Activated naive CD4-positive, alpha-beta T cell treated with Interleukin-2 at 50 U/mL for 16 hours (primary cell): ENCODE measurements at regions not wholly inside any gene's neighbourhood (a gene's known extent, or its start where the extent isn't known, plus 50 kb on each side); places are given as distances from the start of the nearest gene placed in this dataset.
A peak's percentile ranks its signal among the peaks of the same experiment; 100 is the strongest.
"Not testable (repeated sequence)": the region's sequence is repeated elsewhere in the genome, so short reads cannot be mapped to it uniquely, and the experiment has no call there.

ENCODE experiments used
- DNase-seq: peaks from one replicate; pipeline ENCODE4 v3.0.0-alpha.2; 2020

DNA sequence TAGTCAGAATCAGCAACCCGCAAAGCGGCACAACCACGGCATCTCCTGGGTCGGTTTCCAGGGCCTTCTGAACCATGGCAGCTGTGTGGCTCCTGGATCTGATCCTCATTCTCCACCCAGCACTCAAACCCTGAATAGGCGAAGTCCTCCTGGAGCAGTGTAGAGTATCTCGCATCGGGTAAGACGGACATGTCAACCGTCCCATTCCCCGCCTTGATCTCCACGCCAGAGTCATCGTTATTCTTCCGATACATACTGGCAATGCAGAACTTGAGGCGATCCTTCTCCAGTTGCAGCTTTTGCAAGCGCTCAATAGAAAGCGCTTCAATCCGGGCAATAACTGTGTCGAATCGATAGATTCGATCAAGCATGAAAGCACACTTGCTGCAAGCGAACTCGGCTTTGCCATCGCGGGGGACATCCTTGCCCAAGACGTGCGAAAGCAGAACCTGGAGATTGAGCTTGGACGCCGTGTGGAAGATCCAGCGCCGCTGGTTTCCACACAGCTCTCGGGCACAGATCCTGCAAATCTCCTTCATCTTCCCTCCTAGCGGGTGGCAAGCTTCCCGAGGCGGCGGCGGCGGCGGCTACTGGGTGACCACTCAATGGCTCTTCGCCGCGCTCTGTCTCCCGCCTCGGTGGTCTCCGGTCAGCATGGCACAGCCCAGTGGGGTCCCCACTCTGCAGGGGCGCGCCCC is 142.9 kb downstream of the NBPF8 start:
- peak; percentile 4 for DNase-seq

DNA sequence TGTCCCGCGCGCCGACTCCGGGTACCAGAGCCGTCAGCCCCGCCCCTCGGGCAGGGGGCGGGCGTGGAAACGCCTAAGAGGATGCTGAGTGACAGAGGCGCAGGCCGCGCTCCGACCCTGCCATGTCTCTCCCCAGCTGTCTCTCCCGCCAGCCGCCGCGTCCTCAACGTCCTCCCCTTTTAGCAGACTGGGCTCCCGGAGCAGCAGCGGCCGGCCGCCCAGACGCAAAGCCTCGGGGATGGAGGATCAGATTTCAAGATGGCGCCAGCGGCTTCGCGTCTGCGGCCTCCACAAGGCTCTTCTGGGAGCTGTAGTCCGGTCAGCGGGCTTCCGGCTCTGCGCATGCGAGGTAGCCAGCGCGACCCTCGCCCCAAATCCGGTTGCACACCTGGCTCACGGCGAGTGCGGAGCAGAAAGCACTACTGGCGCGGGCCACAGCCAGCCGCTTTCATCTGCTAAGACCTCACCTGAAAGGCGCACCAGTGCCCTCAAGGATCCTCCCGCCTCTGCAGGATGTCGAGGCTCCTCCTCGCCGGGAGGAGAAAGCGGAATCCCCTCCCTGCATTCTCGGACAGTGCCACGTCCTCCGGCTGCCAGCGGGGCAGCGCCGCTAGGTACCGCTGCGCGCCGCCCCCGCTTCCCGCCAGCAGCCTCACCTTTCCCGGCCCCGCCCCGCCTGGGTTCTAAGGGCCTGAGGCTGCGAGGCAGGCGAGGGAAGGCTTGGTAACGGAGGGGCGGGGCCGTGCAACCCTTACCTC is 143.6 kb downstream of the NBPF8 start:
- peak; percentile 76 for DNase-seq

DNA sequence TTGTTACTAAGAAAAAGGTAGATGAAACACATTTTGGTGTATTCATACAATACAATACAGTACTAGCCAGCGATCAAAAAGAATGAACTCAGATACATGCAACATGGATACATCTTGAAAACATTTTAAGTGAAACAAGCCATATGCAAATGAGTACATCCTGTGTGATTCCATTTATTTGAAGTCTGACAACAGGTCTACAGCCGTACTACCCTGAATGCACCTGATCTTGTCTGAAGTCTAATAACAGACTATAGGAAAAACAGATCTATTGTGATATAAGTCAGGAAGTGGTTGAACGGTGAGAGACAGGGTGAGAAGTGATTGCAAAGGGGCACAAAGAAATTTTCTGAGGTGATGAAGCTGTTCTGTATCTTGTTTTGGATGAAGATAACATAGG is 146.9 kb downstream of the NBPF8 start:
- DNase-seq, result not testable (repeated sequence)

DNA sequence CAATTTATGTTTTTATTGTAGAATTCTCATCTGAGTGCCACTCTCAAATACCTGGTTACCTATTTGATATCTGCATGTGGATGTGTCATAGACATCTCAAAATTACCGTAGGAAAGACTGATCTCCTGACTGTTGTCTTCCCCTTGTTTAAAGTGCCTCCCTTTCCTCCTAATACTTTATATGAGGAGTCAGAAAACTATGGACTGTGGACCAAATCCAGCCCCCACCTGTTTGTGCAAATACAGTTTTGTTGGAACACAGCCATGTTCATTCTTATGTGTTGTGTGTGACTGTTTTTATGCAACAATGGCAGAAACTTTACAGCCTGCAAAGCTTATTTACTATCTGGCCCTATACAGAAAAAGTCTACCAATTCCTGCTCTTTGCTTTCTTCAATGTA is 150.6 kb downstream of the NBPF8 start:
- DNase-seq, result not testable (repeated sequence)

DNA sequence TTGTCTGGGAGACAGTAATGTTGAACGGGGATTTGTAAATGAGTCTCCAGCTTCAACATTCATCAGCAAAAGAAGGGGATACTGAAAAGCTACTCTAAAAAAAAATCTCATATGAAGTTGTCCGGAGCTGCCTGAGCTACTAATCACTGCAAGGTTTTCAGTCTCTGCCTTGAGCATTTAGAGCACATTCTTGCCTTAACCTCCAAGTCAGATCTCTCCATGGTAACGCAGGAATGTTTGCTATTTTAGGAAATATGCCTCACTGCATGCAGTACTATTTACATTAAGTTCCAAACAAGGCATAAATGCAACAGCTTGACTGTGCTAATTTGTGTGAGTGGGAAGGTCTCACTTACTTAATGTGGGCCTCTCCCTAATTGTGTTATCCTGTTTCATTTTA is 152.8 kb downstream of the NBPF8 start:
- DNase-seq, result not testable (repeated sequence)

DNA sequence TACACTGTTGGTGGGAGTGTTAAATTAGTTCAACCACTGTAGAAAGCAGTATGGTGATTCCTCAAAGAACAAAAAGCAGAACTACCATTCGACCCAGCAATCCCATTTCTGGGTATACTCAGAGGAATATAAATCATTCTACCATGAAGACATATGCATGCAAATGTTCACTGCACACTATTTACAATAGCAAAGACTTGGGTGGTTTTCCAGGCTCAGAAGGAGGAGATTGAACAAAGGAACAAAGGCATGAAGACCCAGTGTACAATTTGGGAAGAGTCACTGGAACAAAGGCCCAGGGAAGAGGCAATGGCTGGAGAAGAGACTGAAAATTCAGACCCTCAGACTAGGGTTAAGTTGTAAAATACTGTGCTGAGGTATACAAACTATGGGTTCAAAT is 148.5 kb upstream of the NBPF26 start:
- DNase-seq, result not testable (repeated sequence)

DNA sequence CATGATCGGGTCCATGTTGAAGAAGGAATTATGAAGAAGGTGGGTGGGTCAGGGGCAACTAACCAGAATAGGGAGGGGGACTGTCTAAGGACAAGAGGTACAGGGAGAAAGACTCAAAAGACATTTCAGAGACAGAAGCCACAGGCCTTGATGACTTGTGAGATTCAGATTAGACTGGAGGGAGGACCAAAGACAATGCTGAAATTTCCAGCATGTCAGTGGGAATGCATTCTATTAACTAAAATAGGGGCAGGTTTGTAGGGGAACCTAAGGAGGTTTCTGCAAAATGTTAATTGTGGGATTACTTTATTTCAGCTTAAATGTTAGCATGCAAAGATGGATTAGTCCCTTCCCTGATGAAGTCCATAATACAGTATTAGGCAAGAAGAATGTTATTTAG is 141.6 kb upstream of the NBPF26 start:
- not testable (repeated sequence) for DNase-seq

DNA sequence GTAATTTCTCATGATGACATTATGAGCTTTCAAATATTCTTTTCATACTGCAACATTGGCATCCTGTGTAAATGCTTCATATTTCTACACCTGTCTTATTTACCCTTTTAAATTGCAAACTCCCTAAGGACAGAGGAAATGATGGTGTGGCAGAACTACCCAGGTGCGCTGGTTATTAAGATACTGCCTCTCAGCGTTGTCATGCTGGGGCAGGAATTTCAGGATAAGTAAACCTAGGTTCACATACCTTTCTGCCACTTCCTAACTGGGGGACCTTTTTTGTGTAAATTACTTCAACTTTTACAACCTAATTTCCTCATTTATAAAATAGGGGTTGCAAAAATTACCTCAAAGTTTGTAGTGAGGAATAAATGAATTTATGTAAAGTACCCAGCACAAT is 137.7 kb upstream of the NBPF26 start:
- DNase-seq, result not testable (repeated sequence)

DNA sequence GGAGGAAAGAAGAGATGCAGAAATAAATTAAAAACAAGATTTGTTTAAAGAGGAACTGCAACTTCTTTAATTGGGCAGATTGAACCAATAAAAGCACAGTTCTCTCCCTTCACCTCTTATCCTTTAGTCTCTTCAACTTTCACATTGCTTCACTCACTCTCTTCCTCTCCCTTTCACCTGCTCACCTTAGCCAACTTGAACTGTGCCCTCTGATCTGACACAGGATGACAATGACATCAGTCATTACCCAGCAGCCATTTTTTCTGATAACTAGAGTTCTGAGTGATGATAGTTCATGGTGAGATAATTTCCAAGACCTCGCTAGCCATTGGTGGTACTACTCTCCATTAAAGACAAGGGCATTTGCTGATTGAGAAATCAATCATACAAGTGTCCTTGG is 134.9 kb upstream of the NBPF26 start:
- not testable (repeated sequence) for DNase-seq

DNA sequence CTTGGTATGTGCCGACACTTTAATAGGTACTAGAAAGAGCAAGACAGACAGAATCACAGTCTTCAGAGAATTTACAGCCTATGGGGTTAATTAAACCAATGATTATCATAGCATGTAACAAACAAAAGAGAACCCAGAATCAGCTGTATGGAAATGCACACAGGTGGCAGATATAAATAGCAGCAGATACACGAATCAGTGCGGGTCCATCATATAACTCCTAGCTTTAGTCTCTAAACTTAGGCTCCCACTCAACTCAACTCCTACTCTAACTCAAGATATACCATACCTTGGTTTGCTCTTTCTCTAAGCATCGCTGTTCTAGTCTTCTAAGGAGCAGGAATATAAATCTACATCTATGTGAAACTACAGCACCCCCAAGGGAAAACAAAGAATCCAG is 132.0 kb upstream of the NBPF26 start:
- not testable (repeated sequence) for DNase-seq

DNA sequence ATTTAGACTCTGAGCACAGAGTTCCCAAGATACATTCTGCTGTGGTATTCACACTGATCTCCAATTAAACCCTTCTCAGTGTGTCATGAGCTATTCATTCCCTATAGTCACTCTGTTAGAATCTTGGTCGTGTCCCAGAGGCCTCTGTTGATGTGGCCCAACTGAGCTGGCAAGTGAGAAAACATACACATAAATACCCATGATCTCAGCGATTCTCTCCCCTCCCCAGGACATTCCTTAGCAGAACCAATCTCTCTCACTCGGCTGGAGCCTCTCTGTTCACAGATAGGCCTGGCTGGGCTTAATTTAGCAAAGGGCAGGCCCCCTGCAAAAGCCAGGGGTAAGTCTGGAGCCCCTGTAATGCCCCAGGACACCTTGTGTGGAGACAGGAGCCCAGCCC is 130.8 kb upstream of the NBPF26 start:
- not testable (repeated sequence) for DNase-seq

DNA sequence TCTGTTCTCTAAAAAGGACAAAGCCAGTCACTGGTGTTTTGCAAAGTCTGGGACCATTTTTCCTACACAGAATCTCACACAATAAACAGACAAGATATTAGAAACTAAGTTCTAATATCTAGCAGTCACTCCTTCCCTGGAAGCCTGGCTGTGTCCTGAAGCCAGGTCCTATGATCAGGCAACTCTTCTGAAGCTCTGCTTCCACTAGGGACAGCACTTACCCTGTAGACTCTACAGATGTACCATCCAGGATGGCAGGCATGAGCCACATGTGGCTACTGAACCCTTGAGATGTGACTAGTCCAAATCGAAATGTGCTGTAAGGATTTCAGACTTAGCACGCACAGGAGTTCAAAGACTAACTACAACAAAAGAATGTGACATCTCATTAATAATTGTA is 130.1 kb upstream of the NBPF26 start:
- DNase-seq, result not testable (repeated sequence)

DNA sequence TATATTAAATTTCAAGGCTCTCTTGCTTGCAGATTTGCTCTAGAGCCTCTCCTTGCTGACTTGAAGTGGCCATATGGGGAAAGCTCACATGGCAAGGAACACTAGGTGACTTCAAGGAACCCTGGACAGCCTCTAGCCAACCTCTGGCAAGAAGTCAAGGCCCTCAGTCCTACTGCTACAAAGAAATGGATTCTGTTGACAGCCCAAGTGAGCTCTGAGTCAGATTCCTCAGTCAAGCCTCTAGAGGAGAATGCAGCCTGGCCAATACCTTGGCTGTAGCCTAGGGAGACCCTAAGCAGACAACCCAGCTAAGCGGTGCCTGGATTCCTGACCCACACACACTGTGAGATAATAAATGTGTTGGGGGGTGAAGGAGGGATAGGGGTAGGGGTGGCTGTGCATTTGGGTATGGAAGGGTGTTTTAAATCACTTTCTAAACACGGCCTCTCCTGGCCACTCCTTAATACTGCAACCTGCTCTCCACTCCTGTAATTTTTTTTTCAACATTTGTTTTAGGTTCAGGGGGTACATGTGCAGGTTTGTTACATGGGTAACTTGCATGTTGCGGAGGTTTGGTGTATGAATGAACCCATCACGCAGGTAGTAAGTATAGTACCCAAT is 125.3 kb upstream of the NBPF26 start:
- DNase-seq, result not testable (repeated sequence)

DNA sequence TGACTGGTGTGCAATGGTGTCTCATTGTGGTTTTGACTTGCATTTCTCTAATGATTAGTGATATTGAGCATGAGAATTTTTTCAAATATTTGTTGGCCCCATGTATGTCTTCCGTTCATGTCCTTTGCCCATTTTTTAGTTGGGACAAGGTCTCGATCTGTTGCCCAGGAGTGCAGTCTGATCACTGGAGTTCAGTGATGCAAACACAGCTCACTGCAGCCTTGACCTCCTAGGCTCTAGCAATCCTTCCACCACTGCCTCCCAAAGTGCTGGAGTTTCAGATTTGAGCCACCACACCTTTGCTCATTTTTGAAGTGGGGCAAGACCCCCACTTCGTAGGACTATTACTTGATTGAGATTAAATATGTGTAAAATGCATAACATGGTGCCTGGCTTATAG is 124.2 kb upstream of the NBPF26 start:
- DNase-seq, result not testable (repeated sequence)

DNA sequence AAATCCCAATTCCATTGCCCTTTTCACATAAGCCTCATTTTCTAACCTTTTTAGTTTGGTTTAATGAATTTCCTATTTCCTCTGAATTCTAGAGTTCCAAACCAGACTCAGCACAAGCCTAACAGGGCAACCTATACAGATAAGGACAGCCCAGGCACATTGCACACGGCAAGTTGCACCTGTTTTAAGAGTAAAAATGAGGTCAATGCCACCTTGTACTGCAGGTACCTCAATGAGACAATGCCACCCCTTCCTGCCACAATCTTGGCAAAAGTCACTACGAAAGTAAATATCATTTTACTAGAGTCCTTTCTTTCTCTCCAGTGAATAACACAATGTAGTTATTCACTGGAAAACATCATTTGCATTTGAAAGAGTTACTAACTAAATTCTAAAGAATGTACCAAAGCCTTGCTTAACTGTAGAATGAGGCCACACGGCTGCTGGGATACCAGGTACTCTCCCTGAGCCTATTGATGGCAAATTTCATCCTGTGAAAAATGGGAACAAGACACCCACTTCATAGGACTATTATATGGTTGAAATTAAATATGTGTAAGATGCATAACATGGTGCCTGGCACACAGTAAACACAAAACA is 123.2 kb upstream of the NBPF26 start:
- DNase-seq, result not testable (repeated sequence)

DNA sequence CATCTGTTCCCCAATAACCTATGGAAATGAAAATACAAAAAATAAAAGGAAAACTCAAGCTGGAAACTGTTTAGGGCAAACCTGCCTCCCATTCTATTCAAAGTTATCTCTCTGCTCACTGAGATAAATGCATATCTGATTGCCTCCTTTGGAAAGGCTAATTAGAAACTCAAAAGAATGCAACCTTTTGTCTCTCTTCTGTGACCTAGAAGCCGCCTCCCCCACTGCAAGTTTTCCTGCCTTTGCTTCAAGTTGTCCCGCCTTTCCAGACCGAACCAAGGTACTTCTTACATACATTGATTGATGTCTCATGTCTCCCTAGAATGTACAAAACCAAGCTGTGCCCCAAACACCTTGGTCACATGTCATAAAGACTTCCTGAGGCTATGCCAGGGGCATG is 115.9 kb upstream of the NBPF26 start:
- DNase-seq, result not testable (repeated sequence)

DNA sequence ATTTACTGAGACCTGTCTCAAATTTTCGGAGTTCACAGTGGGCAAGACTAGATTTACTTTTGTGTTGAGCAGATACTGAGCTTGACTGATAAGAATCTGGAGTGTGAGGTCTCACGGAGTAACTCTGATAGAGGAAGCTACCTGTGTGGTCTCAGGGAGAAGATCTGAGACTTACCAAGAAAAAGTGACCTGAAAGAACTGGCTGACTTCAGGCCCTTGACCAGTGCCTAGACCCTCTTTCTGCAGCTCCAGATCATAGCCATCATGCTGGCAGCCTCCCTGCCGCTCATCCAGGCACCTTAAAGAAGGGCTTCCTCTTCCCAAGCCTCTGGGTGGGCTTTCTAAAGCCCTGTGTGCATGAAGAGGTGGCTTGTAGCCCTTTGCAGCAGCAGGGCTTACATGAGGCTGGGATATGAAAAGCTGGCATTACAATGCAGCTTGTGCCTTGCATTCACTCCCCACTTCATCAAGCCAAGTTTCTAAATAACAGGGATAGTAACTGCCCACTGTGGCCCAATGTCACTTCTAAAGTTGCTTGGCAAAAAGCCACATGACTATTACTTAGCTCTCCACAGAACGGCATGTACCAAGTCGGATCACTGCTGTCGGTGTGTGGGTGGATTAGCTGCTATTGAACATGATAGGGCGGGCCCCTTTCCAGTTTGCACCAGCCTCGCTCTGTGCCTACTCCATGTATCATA is 115.3 kb upstream of the NBPF26 start:
- DNase-seq, result not testable (repeated sequence)

DNA sequence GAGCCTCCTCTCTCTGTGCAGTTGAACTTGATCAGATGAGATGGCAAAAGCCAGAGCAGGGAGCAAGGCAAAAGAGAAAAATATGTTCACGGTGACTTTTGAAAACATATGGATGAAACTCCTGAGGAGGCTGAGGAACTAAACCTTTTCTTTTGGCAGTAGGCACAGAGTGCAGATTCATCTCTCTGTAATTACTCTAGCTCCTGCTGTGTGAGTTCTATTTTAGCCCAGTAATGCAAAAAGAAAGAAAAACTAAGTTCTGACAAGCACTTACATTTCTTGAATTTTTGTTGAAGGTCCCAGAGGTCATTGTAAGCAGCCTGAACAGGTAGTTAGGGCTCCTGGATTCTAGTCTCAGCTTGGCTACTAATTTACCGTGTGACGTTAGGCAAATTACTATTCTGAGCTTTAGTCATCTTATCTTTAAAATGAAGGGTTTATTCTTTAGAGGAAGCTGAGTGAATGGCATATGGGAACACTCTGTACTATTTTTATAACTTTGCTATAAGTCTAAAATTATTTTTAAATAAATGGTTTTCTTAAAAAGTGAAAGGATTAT is 114.7 kb upstream of the NBPF26 start:
- not testable (repeated sequence) for DNase-seq

DNA sequence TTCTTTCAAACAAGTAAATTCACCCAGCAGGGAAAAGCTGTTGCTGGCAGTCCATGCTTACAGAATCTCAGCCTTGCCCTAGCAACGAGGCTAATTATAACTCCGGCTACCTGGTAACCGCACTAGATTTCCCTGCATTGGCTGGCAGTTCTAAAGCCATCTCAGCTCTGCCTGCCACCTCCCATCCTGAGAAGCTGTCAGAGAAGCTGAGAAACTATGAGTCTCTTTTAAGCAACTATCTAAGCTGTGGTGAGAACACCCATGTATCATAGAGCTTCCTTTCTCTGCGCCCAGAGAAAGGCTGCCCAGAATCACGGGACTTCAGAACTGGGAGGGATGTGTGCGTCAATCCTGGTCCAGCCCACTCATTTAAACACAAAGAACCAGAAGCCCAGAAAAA is 113.9 kb upstream of the NBPF26 start:
- not testable (repeated sequence) for DNase-seq

DNA sequence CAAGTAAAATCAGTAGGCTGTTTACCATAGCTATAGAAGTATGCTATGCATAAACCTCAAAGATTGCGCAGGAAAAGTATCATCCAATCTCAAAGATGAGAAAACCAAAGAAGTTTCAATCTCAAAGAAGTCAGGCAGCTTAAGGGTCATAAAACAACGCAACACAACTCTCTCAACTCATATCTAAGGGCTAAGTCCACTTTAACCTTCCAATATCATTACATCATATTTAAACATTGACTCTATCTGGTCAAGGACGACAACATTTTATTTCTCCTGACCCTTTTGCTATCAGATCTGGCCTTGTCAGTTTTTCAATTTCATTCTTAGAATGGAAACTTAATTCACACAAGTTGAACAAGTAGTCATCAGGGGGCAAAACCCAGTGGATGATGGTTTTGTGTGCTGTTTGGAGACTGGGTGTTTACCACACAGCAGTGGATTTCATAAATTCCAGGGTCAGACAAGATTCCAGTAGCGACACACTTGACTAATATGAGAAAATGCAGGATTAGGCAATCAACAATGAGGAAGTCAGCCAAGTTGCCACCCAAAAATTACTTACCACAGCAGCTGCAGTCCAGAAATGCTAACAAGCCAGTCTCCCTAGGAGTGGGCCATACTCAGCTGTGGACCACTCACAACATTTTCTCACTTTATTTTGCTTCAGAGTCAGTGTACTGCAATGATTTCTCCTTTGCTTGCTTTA is 108.7 kb upstream of the NBPF26 start:
- DNase-seq, result not testable (repeated sequence)

DNA sequence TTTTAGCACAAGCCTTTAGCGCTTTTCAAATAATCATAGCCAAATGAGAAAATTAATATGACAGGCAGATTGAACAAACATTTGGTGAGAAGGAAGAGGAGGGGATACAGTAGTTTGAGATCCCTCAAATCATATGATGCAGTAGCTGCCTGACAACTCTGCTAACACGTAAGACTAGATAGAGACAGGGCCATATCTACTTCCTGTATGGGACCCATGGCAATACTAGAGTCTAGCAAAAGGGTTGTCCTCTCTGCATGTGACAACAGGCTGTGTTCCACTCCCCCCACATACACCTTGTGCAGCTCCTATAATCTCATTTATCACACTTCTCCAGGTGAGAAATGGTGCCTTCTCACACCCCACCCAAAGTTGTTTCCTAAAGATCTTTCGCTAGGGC is 106.3 kb upstream of the NBPF26 start:
- not testable (repeated sequence) for DNase-seq
